ENCODE measurements at regions not wholly inside any gene's neighbourhood (a gene's known extent, or its start where the extent isn't known, plus 50 kb on each side); places are given as distances from the start of the nearest gene placed in this dataset.

DNA sequence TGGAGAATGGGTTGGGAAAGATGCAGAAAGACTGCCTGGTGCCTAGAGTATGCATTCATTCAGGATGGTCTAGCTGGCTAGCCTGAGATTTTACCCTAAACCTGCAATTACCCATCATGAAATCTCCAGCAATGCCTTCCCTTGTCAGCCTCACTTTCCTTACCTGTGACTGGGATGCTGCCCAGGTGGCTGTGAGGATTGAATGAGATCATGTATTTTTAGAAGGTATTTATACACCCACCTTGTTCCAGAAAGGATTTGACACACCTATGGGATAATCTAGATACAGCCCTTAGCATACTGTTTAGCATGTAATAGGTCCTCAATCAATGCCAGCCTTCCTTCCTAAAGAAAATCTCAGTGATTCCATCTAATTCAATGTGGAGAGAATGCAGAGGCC is 561.4 kb downstream of the CDK5RAP2 start:
- H3K4me3 ChIP-seq (ENCODE audit: low read depth, low read length) = no peak overlapping the region
- no peak for DNase-seq (ENCODE audit: low read depth)
- TF ChIP-seq, protein P1, sequence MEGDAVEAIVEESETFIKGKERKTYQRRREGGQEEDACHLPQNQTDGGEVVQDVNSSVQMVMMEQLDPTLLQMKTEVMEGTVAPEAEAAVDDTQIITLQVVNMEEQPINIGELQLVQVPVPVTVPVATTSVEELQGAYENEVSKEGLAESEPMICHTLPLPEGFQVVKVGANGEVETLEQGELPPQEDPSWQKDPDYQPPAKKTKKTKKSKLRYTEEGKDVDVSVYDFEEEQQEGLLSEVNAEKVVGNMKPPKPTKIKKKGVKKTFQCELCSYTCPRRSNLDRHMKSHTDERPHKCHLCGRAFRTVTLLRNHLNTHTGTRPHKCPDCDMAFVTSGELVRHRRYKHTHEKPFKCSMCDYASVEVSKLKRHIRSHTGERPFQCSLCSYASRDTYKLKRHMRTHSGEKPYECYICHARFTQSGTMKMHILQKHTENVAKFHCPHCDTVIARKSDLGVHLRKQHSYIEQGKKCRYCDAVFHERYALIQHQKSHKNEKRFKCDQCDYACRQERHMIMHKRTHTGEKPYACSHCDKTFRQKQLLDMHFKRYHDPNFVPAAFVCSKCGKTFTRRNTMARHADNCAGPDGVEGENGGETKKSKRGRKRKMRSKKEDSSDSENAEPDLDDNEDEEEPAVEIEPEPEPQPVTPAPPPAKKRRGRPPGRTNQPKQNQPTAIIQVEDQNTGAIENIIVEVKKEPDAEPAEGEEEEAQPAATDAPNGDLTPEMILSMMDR (IDR thresholded peaks at IDR 0.05; ENCODE audit: insufficient read depth, low read depth, low read length, missing control alignments) = no peak

DNA sequence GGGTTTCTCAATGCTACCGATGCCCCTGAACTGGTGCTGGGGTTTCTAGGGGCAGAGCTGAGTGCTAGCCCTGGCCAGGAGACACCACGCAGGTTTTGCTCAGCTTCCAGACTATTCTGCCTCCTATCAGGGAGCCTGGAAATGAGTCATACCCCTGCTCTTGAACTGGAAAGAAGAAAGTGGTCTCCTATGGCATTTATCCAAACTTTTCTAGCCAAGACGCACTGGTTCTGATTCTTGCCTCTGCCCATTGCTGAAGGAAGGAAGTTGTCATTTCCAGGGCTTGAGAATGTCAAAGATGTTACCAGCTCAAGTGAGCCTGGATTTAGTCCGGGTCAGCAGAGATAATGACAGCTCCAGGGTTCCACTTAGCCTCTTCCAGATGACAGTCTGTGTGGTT is 561.9 kb downstream of the CDK5RAP2 start:
- no peak overlapping the region for H3K4me3 ChIP-seq (ENCODE audit: low read depth, low read length)
- DNase-seq (ENCODE audit: low read depth) = no peak
- TF ChIP-seq, protein P1 (IDR thresholded peaks at IDR 0.05; ENCODE audit: insufficient read depth, low read depth, low read length, missing control alignments) = no peak

DNA sequence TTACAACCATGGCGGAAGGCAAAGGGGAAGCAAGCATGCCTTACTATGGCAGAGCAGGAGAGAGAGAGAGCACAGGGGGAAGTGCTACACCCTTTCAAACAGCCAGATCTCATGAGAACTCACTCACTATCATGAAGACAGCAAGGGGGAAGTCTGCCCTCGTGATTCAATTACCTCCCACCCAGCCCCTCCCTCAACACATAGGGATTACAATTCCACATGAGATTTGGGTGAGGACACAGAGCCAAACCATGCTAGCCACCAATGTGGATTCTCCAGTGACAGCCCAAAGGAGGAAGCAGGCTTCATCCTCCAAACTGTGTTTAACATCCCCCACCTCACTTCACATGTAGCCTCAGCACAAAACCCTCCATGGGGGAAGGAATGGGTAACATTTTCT is 563.7 kb downstream of the CDK5RAP2 start:
- TF ChIP-seq, protein P1 (IDR thresholded peaks at IDR 0.05; ENCODE audit: insufficient read depth, low read depth, low read length, missing control alignments) = no peak
- no peak for DNase-seq (ENCODE audit: low read depth)
- no peak overlapping the region for H3K4me3 ChIP-seq (ENCODE audit: low read depth, low read length)

DNA sequence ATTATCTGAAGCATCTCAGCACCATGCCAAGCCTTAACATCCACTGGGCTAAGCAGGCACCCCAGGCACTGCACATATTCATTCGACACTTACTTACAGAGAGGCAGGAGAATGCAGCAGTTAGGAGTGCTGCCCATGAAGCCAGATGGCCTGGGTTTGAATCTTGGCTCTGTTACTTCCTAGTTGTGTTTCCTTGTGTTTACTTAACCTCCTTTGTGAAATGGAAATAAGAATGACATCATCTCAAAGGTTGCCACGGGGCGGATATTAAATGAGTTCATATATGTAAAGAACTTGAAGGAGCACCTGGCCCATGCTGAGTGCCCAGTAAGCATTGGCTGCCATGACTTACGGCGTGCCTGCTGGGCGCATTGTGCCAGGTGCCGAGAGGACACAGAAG is 565.2 kb downstream of the CDK5RAP2 start:
- TF ChIP-seq, protein P1 (IDR thresholded peaks at IDR 0.05; ENCODE audit: insufficient read depth, low read depth, low read length, missing control alignments) = no peak
- H3K4me3 ChIP-seq (ENCODE audit: low read depth, low read length) = no peak overlapping the region
- DNase-seq (ENCODE audit: low read depth) = no peak

DNA sequence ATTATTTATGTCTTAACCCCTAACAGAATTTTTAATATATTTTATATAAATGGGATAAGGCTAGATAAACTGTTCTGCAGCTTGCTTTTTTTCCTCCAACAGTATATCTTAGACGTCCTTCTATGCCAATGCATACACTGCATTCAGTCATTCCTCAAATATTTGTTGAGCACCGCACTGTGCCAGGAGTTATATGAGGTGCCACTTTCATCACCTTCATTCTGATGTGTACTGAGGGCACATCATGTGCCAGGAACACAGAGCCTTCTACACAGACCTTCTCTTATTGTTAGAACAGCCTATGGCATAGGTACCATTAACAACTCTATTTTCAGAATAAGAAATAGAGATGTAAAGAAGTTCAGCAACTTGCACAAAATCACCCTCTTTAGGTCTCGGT is 570.1 kb downstream of the CDK5RAP2 start:
- TF ChIP-seq, protein P1 (IDR thresholded peaks at IDR 0.05; ENCODE audit: insufficient read depth, low read depth, low read length, missing control alignments) = no peak
- H3K4me3 ChIP-seq (ENCODE audit: low read depth, low read length) = no peak overlapping the region
- no peak for DNase-seq (ENCODE audit: low read depth)

DNA sequence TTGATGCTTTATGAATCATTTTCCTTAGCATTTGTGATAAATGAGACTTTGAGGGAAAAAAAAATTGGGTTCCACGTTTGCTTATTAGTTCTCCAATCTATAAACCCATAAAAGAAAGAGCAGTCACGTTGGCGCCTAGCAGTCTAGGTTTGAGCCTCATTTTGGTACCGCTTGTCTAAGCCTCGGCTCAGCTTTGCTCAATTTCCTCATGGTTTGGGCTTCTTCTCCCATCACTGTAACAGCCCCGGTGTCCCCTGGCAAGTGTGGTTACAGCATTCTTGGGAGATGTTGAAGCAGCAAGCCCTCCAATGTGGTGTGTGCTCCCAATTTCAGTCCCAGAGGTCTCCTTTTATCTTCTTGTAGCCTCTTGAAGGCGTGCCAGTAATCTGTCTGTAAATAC is 578.4 kb downstream of the CDK5RAP2 start:
- TF ChIP-seq, protein P1 (IDR thresholded peaks at IDR 0.05; ENCODE audit: insufficient read depth, low read depth, low read length, missing control alignments) = no peak
- no peak overlapping the region for H3K4me3 ChIP-seq (ENCODE audit: low read depth, low read length)
- DNase-seq (ENCODE audit: low read depth) = no peak

DNA sequence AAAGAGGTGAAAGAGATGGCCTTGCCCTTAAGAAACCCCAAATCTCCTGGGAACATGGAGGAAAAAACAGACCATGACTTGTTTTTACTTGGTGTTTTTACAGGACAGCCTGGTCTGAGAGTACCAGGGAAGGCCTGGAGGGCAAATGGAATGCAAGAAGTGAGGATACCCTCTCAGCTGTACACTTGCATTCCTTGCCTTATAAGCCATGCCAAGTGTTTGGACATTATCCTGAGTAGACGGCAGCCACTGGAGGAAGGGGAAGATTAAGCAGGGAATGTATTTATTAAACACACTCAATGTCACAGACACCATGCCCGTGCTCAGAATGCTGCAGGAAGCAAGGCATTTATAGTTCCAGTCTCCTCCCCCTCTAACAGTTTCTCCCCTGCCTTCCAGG is 581.4 kb downstream of the CDK5RAP2 start:
- no peak for DNase-seq (ENCODE audit: low read depth)
- no peak overlapping the region for H3K4me3 ChIP-seq (ENCODE audit: low read depth, low read length)
- TF ChIP-seq, protein P1 (IDR thresholded peaks at IDR 0.05; ENCODE audit: insufficient read depth, low read depth, low read length, missing control alignments) = no peak
